ENCODE measurements at regions not wholly inside any gene's neighbourhood (a gene's known extent, or its start where the extent isn't known, plus 50 kb on each side); places are given as distances from the start of the nearest gene placed in this dataset.

GRCh38 chr9:99298614-99299013, 76.5 kb downstream of the SEC61B start:
- no peak for ATAC-seq
- no peaks in the 10 kb centered on the region; the same call in 1 of the 2 replicates for H3K9me3 Mint-ChIP-seq
- H3K27ac Mint-ChIP-seq = peak overlapping the region; percentile 6; the same call in 1 of the 2 replicates
- H3K36me3 Mint-ChIP-seq = no peaks in the 10 kb centered on the region
- H3K27me3 Mint-ChIP-seq (ENCODE audit: low read depth) = peaks cover 5% of the 10 kb centered on the region
- TF ChIP-seq NFE2L1 (CRISPR knock-in tag; IDR thresholded peaks at IDR 0.05) (no peak), MLX (CRISPR knock-in tag; IDR thresholded peaks at IDR 0.05) (no peak), GRHL2 (CRISPR knock-in tag; IDR thresholded peaks at IDR 0.05; ENCODE audit: insufficient replicate concordance, severe bottlenecking) (no peak), JAZF1 (CRISPR knock-in tag; IDR thresholded peaks at IDR 0.05) (no peak), FOXK1 (CRISPR knock-in tag; IDR thresholded peaks at IDR 0.05) (no peak), TEAD1 (CRISPR knock-in tag; IDR thresholded peaks at IDR 0.05) (no peak), JUN (CRISPR knock-in tag; IDR thresholded peaks at IDR 0.05) (no peak), ZSCAN18 (CRISPR knock-in tag; IDR thresholded peaks at IDR 0.05) (no peak), ARID4B (CRISPR knock-in tag; IDR thresholded peaks at IDR 0.05; ENCODE audit: borderline replicate concordance) (no peak), RELA (CRISPR knock-in tag; IDR thresholded peaks at IDR 0.05; ENCODE audit: borderline replicate concordance) (no peak), KAT7 (CRISPR knock-in tag; IDR thresholded peaks at IDR 0.05; ENCODE audit: borderline replicate concordance) (no peak), MXD4 (CRISPR knock-in tag; IDR thresholded peaks at IDR 0.05; ENCODE audit: borderline replicate concordance) (no peak)
- no peak overlapping the region for H3K4me3 Mint-ChIP-seq
- CTCF ChIA-PET = interaction anchor here (0.9 kb wide), 1 partner anchor 520 kb away, joined by 4 read pairs; no protein-coding TSS in a partner anchor
- POLR2A ChIA-PET = no interaction called here
- DNase-seq (ENCODE audit: low spot score) = no peak
- peaks cover 54% of the 10 kb centered on the region for H3K4me1 Mint-ChIP-seq

GRCh38 chr9:99299211-99300102, 77.4 kb downstream of the SEC61B start:
- DNase-seq (ENCODE audit: low spot score) (no peak), ATAC-seq (peak; percentile 22)
- TF ChIP-seq CREB1 (CRISPR knock-in tag; IDR thresholded peaks at IDR 0.05) = no peak
- no peak for TF ChIP-seq SP1 (CRISPR knock-in tag; conservative IDR thresholded peaks at IDR 0.05)
- TF ChIP-seq RELA (CRISPR knock-in tag; IDR thresholded peaks at IDR 0.05; ENCODE audit: borderline replicate concordance) = no peak
- no peak overlapping the region for H3K4me3 Mint-ChIP-seq
- ChIA-PET POLR2A (no interaction called here), CTCF (interaction anchor here (0.7 to 0.9 kb wide), 2 partner anchors 112 to 519 kb away, joined by 4 to 5 read pairs; no protein-coding TSS in a partner anchor)
- H3K4me1 Mint-ChIP-seq = peaks cover 54% of the 10 kb centered on the region
- H3K27ac Mint-ChIP-seq = peak overlapping the region; percentile 6; the same call in 1 of the 2 replicates
- H3K9me3 Mint-ChIP-seq = no peaks in the 10 kb centered on the region; the same call in 1 of the 2 replicates
- no peaks in the 10 kb centered on the region for H3K36me3 Mint-ChIP-seq
- peaks cover 5% of the 10 kb centered on the region for H3K27me3 Mint-ChIP-seq (ENCODE audit: low read depth)

DNA sequence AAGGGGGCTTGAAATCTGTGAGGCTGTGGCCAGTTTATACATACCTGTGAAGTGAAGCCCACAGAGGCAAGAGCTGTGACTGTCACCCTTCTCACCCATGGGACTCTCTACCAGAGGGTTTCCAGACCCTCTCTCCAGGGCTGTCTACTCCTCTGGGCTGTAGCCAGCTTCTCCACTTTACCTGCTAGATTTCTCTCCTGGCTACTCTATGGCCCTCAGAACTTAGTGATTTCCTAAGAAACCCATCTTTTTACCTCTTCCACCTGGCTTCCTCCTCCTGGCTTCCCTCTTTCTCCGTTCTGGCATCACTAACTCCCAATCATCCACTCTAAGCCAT, 78.0 kb downstream of the SEC61B start:
- ChIA-PET CTCF (no interaction called here), POLR2A (no interaction called here)
- no peaks in the 10 kb centered on the region for H3K36me3 Mint-ChIP-seq
- DNase-seq (ENCODE audit: low spot score) (no peak), ATAC-seq (no peak)
- no peaks in the 10 kb centered on the region; the same call in 1 of the 2 replicates for H3K9me3 Mint-ChIP-seq
- TF ChIP-seq ZNF232 (CRISPR knock-in tag; IDR thresholded peaks at IDR 0.05) (no peak), E2F1 (CRISPR knock-in tag; IDR thresholded peaks at IDR 0.05) (no peak), ZNF138 (CRISPR knock-in tag; conservative IDR thresholded peaks at IDR 0.05) (no peak), ZMAT4 (CRISPR knock-in tag; IDR thresholded peaks at IDR 0.05) (no peak), NFYB (CRISPR knock-in tag; conservative IDR thresholded peaks at IDR 0.05; ENCODE audit: low read depth) (no peak), TCF7 (CRISPR knock-in tag; IDR thresholded peaks at IDR 0.05; ENCODE audit: low read depth) (no peak)
- TF ChIP-seq, protein P1, sequence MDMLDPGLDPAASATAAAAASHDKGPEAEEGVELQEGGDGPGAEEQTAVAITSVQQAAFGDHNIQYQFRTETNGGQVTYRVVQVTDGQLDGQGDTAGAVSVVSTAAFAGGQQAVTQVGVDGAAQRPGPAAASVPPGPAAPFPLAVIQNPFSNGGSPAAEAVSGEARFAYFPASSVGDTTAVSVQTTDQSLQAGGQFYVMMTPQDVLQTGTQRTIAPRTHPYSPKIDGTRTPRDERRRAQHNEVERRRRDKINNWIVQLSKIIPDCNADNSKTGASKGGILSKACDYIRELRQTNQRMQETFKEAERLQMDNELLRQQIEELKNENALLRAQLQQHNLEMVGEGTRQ (CRISPR knock-in tag; IDR thresholded peaks at IDR 0.05) = no peak
- no peak overlapping the region for H3K27ac Mint-ChIP-seq
- no peak overlapping the region for H3K4me3 Mint-ChIP-seq
- peaks cover 52% of the 10 kb centered on the region for H3K4me1 Mint-ChIP-seq
- H3K27me3 Mint-ChIP-seq (ENCODE audit: low read depth) = peaks cover 5% of the 10 kb centered on the region

Measured in WTC11 (cell line).